ENCODE measurements at regions not wholly inside any gene's neighbourhood (a gene's known extent, or its start where the extent isn't known, plus 50 kb on each side); places are given as distances from the start of the nearest gene placed in this dataset.

DNA sequence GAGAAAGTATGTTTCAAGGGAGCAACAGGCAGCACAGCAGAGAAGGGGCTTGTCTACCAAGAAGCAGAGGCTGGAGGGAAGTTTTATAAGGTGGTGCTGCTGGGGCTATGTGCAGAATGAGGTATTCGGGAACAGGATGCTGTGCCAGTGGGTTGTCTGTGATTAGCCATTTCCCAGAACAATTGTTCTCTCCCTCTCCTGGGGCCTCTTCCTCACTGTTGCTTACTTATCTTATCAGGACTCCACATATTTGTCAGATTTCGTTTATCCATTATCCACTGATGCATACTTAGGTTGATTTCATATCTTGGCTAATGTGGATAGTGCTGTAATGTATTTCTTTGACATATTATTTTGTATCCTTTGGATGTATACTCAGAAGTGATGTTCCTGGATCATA lies 195.1 kb upstream of the RTL1 start:
- Histone ChIP-seq H3K27ac (ENCODE audit: low read depth, low read length) (no peak overlapping the region), H3K36me3 (ENCODE audit: control insufficient read depth, insufficient read depth, low read length) (no peaks in the 10 kb centered on the region), H3K27me3 (ENCODE audit: control insufficient read depth, insufficient read depth, low read length) (no peaks in the 10 kb centered on the region), H3K4me1 (ENCODE audit: control insufficient read depth, insufficient read depth, low read length) (no peaks in the 10 kb centered on the region), H3K9ac (ENCODE audit: low read length) (no peak overlapping the region), H3K4me3 (ENCODE audit: low read length) (no peak overlapping the region)

DNA sequence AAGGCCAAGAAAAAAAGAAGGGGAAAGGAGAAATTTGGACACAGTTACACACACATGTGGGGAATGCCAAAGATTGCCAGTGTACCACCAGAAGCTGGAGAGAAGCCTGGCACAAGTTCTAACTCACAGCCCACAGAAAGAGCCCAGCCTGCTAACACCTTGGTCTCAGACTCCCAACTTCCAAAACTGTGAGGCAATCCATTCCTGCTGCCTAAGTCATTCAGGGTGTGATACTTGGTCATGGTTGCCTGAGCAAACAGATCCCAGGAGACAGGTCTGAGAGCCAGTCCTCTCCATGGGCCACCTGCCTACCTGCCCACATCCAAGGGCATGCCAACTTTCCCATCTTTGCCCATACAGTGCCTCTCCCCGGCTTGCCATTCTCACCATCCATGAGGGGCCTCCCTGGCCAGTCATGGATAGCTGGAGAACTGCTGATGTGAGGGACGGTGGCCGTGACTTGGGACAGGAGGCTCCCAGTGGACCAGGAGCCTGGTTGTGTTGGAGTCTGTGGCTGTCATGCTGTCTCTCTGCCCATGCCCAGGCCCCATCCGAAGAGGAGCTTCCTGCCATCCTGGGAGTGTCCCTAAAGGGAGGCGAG lies 198.0 kb upstream of the RTL1 start:
- Histone ChIP-seq H3K9ac (ENCODE audit: low read length) (no peak overlapping the region), H3K27me3 (ENCODE audit: control insufficient read depth, insufficient read depth, low read length) (no peaks in the 10 kb centered on the region), H3K4me1 (ENCODE audit: control insufficient read depth, insufficient read depth, low read length) (no peaks in the 10 kb centered on the region), H3K4me3 (ENCODE audit: low read length) (no peak overlapping the region), H3K27ac (ENCODE audit: low read depth, low read length) (no peak overlapping the region), H3K36me3 (ENCODE audit: control insufficient read depth, insufficient read depth, low read length) (no peaks in the 10 kb centered on the region)

DNA sequence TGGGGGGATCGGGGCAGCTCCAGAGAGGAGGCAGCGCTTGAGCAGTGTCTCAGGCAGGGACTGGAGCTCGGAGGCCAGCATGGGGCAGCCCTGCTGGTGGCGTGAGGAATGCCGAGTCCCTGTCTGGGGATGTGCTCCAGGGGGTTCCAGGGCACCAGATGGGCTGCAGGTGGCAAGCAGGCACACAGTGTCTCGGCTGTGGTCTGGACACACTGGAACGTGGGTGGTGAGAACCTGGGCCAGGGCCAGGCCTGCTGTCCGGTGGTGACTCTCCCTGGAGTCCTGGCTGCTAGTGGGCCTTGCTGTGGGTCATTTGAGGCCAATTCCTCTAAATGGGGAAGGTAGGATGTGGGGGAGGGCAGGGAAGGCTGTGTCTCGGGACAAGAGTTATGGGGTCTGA lies 199.4 kb upstream of the RTL1 start:
- Histone ChIP-seq H3K4me1 (ENCODE audit: control insufficient read depth, insufficient read depth, low read length) (no peaks in the 10 kb centered on the region), H3K4me3 (ENCODE audit: low read length) (no peak overlapping the region), H3K36me3 (ENCODE audit: control insufficient read depth, insufficient read depth, low read length) (no peaks in the 10 kb centered on the region), H3K9ac (ENCODE audit: low read length) (no peak overlapping the region), H3K27me3 (ENCODE audit: control insufficient read depth, insufficient read depth, low read length) (no peaks in the 10 kb centered on the region), H3K27ac (ENCODE audit: low read depth, low read length) (no peak overlapping the region)

DNA sequence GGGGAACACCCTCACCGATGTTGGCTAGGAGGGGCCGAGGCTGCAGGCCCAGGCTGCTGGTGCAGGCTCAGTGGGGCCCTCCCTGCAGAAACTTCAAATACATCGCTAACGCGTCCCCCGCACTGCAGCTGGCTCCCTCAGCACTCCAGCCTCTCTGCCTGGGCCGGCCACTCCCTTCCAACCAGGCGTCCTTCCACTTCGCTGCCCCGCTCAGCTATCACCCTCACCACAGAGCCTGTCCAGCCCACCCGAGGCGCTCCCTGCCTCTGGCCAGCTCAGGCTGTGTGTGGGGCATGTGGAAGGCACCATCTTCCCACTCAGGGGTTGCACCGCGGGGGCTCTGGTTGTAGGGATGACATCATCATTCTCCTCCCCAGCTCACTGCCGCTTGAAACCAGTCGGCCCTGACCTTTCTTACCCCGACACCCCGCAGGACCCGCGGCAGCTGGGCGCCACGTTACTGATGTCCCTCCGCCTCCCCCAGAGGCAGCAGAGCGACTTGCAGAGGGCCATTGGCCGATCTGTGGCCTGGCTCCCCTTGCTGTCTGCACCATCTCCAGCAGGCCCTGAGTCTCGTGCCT lies 199.9 kb upstream of the RTL1 start:
- Histone ChIP-seq H3K36me3 (ENCODE audit: control insufficient read depth, insufficient read depth, low read length) (no peaks in the 10 kb centered on the region), H3K27ac (ENCODE audit: low read depth, low read length) (no peak overlapping the region), H3K4me1 (ENCODE audit: control insufficient read depth, insufficient read depth, low read length) (no peaks in the 10 kb centered on the region), H3K27me3 (ENCODE audit: control insufficient read depth, insufficient read depth, low read length) (no peaks in the 10 kb centered on the region), H3K4me3 (ENCODE audit: low read length) (no peak overlapping the region), H3K9ac (ENCODE audit: low read length) (no peak overlapping the region)

DNA sequence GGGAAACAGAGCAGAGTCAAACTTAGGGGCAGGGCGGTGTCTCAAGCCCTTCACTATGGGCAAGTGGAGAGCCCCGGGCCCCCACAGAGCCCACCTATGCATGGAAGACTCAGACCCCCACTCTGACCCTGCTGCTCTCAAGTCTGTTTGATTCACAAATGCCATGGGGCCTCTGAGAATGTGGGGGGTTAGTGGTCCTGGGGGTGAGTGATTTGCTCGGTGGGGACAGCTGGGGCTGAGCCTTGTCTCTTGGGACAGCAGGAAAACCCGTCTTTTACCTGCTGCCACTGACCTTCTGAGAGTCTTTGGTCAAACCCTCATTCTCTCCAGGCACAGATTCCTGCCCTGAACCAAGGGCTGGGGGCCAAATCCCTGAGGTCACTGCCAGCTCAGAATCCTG lies 201.0 kb upstream of the RTL1 start:
- Histone ChIP-seq H3K4me1 (ENCODE audit: control insufficient read depth, insufficient read depth, low read length) (no peaks in the 10 kb centered on the region), H3K4me3 (ENCODE audit: low read length) (no peak overlapping the region), H3K9ac (ENCODE audit: low read length) (no peak overlapping the region), H3K36me3 (ENCODE audit: control insufficient read depth, insufficient read depth, low read length) (no peaks in the 10 kb centered on the region), H3K27me3 (ENCODE audit: control insufficient read depth, insufficient read depth, low read length) (no peaks in the 10 kb centered on the region), H3K27ac (ENCODE audit: low read depth, low read length) (no peak overlapping the region)

DNA sequence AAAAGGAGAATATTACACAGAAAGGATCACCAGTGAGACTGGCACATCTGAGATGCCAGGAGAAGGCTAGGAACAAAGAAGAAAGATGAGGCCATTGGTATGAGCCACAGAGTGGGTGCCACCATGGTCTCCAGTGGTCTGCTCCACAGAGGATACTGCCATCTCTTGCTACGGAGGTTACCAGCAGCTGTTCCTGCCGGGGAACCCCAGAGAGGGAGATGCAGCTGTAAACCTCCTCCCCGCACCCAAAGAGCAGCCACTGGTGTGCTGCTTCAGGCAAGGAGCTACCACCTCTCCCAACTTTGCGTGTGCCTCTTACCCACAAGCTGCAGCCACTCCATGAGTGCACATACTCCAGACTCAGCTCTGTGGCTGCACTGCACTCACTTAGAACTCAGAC lies 201.5 kb upstream of the RTL1 start:
- no peak overlapping the region for H3K9ac ChIP-seq (ENCODE audit: low read length)
- no peaks in the 10 kb centered on the region for H3K27me3 ChIP-seq (ENCODE audit: control insufficient read depth, insufficient read depth, low read length)
- no peaks in the 10 kb centered on the region for H3K4me1 ChIP-seq (ENCODE audit: control insufficient read depth, insufficient read depth, low read length)
- no peaks in the 10 kb centered on the region for H3K36me3 ChIP-seq (ENCODE audit: control insufficient read depth, insufficient read depth, low read length)
- no peak overlapping the region for H3K4me3 ChIP-seq (ENCODE audit: low read length)
- H3K27ac ChIP-seq (ENCODE audit: low read depth, low read length), result no peak overlapping the region

DNA sequence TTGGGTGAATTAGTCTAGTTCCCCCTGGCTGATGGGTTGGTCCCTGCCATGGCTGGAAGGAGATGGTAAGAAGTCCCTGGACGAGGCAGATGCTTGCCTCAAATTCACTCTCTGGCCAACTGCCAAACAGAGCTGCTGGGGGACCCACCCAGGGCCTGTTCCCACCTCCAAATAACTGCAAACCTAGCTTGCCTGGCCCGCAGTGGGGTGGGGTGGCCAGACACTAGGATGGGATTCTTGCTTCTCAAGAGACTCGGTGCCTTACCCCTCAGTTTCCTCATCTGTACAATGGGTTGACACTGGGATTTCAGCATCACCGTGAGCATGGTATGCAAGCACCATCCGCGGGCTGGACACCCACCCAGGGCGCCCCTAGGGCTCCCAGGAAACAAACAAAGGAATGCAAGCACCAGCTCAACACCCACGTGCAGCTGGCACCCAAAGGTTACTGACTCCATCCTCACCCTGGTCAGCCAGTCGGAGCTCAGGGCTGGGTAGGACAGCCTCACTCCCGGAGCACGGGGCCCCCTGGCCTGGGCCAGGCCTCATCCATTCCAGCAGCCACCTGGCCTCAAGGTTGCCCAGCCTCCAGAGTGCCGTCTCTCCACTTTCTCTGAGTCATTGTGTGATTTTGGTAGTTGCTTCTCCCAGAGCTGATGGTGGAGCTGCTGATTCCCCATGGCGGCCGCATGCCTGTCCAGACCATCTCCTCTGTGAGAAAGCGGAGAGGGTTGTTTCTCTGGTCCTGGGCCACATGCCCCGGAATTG lies 205.2 kb upstream of the RTL1 start:
- Histone ChIP-seq H3K4me3 (ENCODE audit: low read length) (no peak overlapping the region), H3K36me3 (ENCODE audit: control insufficient read depth, insufficient read depth, low read length) (no peaks in the 10 kb centered on the region), H3K27me3 (ENCODE audit: control insufficient read depth, insufficient read depth, low read length) (no peaks in the 10 kb centered on the region), H3K27ac (ENCODE audit: low read depth, low read length) (no peak overlapping the region), H3K4me1 (ENCODE audit: control insufficient read depth, insufficient read depth, low read length) (no peaks in the 10 kb centered on the region), H3K9ac (ENCODE audit: low read length) (no peak overlapping the region)

DNA sequence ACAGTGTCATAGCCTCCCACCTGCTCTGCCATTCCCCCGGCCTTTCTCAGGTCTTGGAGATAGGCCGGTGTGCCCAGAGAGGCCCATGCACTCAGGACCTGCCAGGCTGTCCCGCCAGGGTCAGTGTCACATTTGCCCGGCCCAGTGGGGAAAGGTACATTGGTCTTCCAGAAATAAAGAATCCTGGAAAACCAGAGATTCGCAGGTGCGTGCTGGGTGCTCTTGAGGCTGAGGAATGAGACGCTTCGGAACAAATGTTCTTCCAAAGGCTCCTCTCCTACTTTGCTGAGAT lies 205.8 kb upstream of the RTL1 start:
- H3K27me3 ChIP-seq (ENCODE audit: control insufficient read depth, insufficient read depth, low read length), result no peaks in the 10 kb centered on the region
- no peaks in the 10 kb centered on the region for H3K4me1 ChIP-seq (ENCODE audit: control insufficient read depth, insufficient read depth, low read length)
- no peaks in the 10 kb centered on the region for H3K36me3 ChIP-seq (ENCODE audit: control insufficient read depth, insufficient read depth, low read length)
- no peak overlapping the region for H3K4me3 ChIP-seq (ENCODE audit: low read length)
- H3K27ac ChIP-seq (ENCODE audit: low read depth, low read length), result no peak overlapping the region
- no peak overlapping the region for H3K9ac ChIP-seq (ENCODE audit: low read length)

DNA sequence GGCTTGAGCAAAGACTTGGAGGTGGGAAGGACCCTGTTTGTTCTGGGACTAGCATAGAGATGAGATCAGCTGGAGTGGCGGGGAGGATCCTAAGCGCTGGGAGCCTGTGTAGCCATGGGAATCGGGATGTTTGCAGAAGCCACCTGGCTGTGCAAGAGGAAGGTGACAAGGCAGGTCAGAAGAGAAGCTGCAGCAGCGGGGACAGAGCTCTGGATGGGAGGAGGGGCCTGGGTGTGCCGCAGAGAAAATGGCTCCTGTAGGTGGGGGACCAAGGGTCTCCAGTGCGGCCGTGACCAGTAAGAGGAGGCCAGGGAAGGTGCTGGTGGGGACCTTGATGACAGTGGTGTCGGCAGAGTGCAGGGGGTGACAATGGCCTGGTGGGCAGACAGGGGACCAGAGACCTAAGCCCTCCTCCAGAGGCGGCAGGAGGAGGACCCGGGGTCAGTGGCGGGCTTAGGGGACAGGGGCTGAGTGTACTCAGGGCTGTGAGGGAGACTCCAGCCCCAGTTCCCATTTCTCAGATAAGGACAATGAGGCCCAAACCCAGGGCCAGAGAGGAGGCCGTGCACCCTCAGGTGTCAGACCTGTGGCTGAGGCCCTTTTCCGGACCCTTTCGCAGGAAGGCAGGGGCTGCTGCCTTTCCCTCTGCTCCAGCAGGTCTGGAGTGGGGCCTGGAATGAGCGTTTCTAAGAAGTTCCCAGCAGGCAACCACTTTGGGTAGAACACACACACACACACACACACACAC lies 206.6 kb upstream of the RTL1 start:
- Histone ChIP-seq H3K27me3 (ENCODE audit: control insufficient read depth, insufficient read depth, low read length) (no peaks in the 10 kb centered on the region), H3K36me3 (ENCODE audit: control insufficient read depth, insufficient read depth, low read length) (no peaks in the 10 kb centered on the region), H3K9ac (ENCODE audit: low read length) (no peak overlapping the region), H3K4me3 (ENCODE audit: low read length) (no peak overlapping the region), H3K4me1 (ENCODE audit: control insufficient read depth, insufficient read depth, low read length) (no peaks in the 10 kb centered on the region), H3K27ac (ENCODE audit: low read depth, low read length) (no peak overlapping the region)

DNA sequence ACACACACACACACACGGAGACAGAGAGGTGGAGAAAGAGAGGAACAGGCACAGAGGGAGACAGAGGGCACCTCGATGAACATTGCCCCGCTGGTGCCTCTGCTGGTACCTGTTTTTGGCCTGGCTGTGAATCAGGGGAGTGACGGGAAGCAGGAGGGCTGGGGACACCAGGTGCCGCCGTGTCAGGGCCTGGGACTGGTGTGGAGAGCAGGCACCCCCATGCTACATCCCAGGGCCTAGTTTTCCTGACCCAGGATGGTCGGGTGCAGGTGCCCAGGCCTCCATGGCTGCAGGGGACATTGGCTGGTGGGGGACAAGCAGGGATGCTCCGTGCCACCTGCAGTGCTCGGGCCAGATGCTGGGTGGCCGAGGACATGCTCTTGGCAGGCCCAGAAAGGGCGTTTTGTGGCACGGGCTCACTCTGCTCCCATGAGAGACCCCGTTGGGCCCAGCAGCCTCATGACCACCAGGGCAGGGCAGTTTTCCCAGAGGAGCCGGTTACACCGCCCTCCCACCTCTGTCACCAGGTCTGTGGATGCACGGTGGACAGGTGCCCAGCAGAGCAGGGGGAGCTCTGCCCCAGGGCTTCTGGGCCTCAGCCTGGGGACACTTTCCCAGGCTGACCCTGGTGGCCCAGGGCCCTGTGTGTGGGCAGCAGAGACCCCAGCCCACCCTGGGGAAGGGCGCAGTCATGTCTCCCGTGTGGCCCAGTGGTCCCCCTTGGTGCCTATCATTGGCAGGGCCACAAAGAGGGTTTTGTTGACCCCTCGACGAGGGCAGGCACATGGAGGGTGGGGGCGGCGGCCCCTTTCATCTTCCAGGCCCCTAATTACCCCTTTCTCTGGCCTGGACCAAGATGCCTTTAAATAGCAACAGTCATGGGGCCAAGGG lies 207.5 kb upstream of the RTL1 start:
- H3K9ac ChIP-seq (ENCODE audit: low read length), result no peak overlapping the region
- no peak overlapping the region for H3K4me3 ChIP-seq (ENCODE audit: low read length)
- no peaks in the 10 kb centered on the region for H3K36me3 ChIP-seq (ENCODE audit: control insufficient read depth, insufficient read depth, low read length)
- H3K27ac ChIP-seq (ENCODE audit: low read depth, low read length), result no peak overlapping the region
- no peaks in the 10 kb centered on the region for H3K4me1 ChIP-seq (ENCODE audit: control insufficient read depth, insufficient read depth, low read length)
- no peaks in the 10 kb centered on the region for H3K27me3 ChIP-seq (ENCODE audit: control insufficient read depth, insufficient read depth, low read length)

DNA sequence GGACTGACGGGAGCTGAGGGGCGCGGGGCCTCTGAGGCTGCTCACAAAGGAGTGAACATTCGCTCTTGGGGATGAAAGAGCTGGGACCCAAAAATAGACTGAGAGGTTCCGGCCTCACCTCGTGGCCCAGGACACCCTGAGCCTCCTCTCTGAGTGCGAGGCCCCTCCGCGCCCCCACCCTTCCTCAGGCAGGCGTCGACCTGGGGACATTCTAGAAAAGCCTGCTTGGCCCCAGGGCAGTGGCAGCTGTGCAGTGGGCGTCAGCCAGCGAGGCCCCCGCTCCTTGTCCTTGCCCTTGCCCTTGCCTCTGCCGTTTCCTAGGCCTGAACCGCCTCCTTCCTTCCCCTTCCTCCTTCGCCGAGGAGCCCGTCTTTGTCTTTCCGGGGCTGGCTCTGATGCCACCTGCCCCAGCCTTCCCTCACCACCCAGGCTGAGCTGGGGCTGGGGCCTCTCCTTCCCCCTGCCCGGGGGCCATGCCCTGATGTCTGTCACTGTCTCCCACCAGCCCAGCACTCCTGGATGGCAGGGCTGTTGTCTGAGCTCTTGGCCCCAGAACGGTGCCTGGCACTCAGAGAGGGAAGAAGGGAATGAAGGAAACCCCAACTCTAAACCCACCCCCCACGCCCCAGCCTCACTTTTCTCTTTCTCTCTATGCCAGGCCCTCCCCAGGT lies 208.2 kb upstream of the RTL1 start:
- Histone ChIP-seq H3K27ac (ENCODE audit: low read depth, low read length) (no peak overlapping the region), H3K9ac (ENCODE audit: low read length) (no peak overlapping the region), H3K4me3 (ENCODE audit: low read length) (no peak overlapping the region), H3K27me3 (ENCODE audit: control insufficient read depth, insufficient read depth, low read length) (no peaks in the 10 kb centered on the region), H3K36me3 (ENCODE audit: control insufficient read depth, insufficient read depth, low read length) (no peaks in the 10 kb centered on the region), H3K4me1 (ENCODE audit: control insufficient read depth, insufficient read depth, low read length) (no peaks in the 10 kb centered on the region)
